Embryonic facial prominence (tissue), 1 donor: ENCODE measurements at regions not wholly inside any gene's neighbourhood (a gene's known extent, or its start where the extent isn't known, plus 50 kb on each side); places are given as distances from the start of the nearest gene placed in this dataset.

Experiments used
- DNase-seq: peaks from one replicate; pipeline ENCODE4 v3.0.0-alpha.2; 2016; ENCODE audit errors: extremely low spot score

- no peak for DNase-seq
These were observed 274.1 kb downstream of the HAUS1 start for GRCh38 chr18:46378126-46378863.

- no peak for DNase-seq
These were observed 274.7 kb downstream of the HAUS1 start for GRCh38 chr18:46378864-46379207.

- DNase-seq, result no peak
These were observed 275.3 kb downstream of the HAUS1 start for GRCh38 chr18:46379323-46379950.

- no peak for DNase-seq
These were observed 271.9 kb downstream of the LOXHD1 start for GRCh38 chr18:46385124-46385523.

- no peak for DNase-seq
These were observed 270.2 kb downstream of the LOXHD1 start for GRCh38 chr18:46386788-46387187.

- DNase-seq, result no peak
These were observed 269.4 kb downstream of the LOXHD1 start for GRCh38 chr18:46387441-46388131.

- DNase-seq, result no peak
These were observed 268.7 kb downstream of the LOXHD1 start for GRCh38 chr18:46388286-46388685.

- no peak for DNase-seq
These were observed 264.4 kb downstream of the LOXHD1 start for GRCh38 chr18:46392576-46392975.

GRCh38 chr18:46393230-46393629 is 263.8 kb downstream of the LOXHD1 start:
- DNase-seq, result no peak

- no peak for DNase-seq
These were observed 263.1 kb downstream of the LOXHD1 start for GRCh38 chr18:46393961-46394360.

- no peak for DNase-seq
These were observed 261.2 kb downstream of the LOXHD1 start for GRCh38 chr18:46395795-46396194.

- no peak for DNase-seq
These were observed 259.8 kb downstream of the LOXHD1 start for GRCh38 chr18:46397174-46397573.

GRCh38 chr18:46398005-46398404 is 259.0 kb downstream of the LOXHD1 start:
- no peak for DNase-seq

- DNase-seq, result no peak
These were observed 258.4 kb downstream of the LOXHD1 start for GRCh38 chr18:46398625-46399024.

- no peak for DNase-seq
These were observed 257.7 kb downstream of the LOXHD1 start for GRCh38 chr18:46399303-46399702.

GRCh38 chr18:46400449-46400848 is 256.6 kb downstream of the LOXHD1 start:
- DNase-seq, result no peak

GRCh38 chr18:46401486-46402070 is 255.4 kb downstream of the LOXHD1 start:
- no peak for DNase-seq

- no peak for DNase-seq
These were observed 254.6 kb downstream of the LOXHD1 start for GRCh38 chr18:46402396-46402795.

GRCh38 chr18:46402945-46403344 is 254.1 kb downstream of the LOXHD1 start:
- DNase-seq, result no peak

GRCh38 chr18:46405832-46406538 is 251.0 kb downstream of the LOXHD1 start:
- DNase-seq, result no peak

- no peak for DNase-seq
These were observed 250.5 kb downstream of the LOXHD1 start for GRCh38 chr18:46406539-46406932.
